Fibroblast of villous mesenchyme (primary cell): ENCODE measurements at regions not wholly inside any gene's neighbourhood (a gene's known extent, or its start where the extent isn't known, plus 50 kb on each side); places are given as distances from the start of the nearest gene placed in this dataset.
"Not testable (repeated sequence)": the region's sequence is repeated elsewhere in the genome, so short reads cannot be mapped to it uniquely, and the experiment has no call there.

ENCODE experiments used
- DNase-seq: peaks from one replicate; pipeline ENCODE4 v3.0.0-alpha.2; 2010; ENCODE audit warnings: low read depth
- H3K4me3 ChIP-seq: 2 replicates; pipeline ENCODE4 v1.5.1; 2011; ENCODE audit warnings: low read depth, mild to moderate bottlenecking, low read length
- TF ChIP-seq, protein P1 (sequence below): IDR thresholded peaks from 2 replicates; pipeline ENCODE4 v1.5.1; 2012; ENCODE audit warnings: low read depth, mild to moderate bottlenecking, low read length; ENCODE audit not compliant: insufficient read depth

DNA sequence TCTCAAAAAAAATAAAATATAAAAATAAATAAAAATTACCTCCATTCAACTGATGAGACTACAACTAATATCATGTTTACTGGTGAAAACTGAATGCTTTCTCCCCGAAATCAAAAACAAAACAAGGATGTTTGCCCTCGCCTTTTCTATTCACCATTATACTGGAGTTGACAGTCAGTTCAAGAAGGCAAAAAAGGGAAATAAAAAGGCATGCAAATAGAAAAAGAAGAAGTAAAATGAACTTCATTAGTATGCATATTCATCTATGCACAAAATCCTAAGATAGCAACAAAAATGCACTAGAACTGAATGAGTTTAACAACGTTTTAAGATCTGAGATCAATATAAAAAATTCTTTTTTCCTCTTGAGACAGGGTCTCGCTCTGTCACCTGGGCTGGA lies 72.7 kb upstream of the FAM174B start:
- no peak for DNase-seq
- no peak overlapping the region for H3K4me3 ChIP-seq
- TF ChIP-seq, protein P1, sequence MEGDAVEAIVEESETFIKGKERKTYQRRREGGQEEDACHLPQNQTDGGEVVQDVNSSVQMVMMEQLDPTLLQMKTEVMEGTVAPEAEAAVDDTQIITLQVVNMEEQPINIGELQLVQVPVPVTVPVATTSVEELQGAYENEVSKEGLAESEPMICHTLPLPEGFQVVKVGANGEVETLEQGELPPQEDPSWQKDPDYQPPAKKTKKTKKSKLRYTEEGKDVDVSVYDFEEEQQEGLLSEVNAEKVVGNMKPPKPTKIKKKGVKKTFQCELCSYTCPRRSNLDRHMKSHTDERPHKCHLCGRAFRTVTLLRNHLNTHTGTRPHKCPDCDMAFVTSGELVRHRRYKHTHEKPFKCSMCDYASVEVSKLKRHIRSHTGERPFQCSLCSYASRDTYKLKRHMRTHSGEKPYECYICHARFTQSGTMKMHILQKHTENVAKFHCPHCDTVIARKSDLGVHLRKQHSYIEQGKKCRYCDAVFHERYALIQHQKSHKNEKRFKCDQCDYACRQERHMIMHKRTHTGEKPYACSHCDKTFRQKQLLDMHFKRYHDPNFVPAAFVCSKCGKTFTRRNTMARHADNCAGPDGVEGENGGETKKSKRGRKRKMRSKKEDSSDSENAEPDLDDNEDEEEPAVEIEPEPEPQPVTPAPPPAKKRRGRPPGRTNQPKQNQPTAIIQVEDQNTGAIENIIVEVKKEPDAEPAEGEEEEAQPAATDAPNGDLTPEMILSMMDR = no peak

DNA sequence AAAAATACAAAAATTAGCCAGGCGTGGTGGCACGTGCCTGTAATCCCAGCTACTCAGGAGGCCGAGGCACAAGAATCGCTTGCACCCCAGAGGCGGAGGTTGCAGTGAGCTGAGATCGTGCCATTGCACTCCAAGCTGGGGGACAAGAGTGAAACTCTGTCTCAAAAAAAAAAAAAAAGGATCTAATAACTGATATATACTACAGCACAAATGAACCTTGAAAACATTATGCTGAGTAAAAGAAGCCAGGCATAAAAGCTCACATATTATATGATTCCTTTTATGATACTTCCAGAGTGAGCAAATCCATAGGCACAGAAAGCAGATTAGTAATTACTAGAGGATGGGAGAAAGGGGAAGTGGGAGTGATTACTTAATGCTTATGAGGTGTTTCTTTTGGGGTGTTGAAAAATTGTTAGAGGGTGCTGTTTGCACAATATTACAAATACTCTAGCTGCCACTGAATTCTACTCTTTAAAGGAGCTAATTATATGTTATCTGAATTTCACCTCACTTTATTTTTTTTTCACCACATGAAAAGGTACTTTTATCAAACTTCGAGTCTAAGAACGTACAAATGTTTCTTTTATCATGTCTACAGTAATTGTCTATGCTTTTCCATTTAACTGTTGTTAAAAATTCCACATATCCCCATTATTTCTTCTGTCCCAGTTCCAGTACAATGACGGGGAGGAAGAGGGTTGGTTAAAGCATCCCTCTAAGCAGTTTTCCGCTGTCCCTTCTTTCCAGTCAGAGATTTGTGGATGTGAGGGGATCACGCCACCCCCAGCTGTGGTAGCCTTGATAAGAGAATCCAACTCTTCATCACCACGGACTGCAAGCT lies 77.7 kb upstream of the FAM174B start:
- no peak for DNase-seq
- peak overlapping the region; percentile 47 for H3K4me3 ChIP-seq
- TF ChIP-seq, protein P1 = no peak

DNA sequence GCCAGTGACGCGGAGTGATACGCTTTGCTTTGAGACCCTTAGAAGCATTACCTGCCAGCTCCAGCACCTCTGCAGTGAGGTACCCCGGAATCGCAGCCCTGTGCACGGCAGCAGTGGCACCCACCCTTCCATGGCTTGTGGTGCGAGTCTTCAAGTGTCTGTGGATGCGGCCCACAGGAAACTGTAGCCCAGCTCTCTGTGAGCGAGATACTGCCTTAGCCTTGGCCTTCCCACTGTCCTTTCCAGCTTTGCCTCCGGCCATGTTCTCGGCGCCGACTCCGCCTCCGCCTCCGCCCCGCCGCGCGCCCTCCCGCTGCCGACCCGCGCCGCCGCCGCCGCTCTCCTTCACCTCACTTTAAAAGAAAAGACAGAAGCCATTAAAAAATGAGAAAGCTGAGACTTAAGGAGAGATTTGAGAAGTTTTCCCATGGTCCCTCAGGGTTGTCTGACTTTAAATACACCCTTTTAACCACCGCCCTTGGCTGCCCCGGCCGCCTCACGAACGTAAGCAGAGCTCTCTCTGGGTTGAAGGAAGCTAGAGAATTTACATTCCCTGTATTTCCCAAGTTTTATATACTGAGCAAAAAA lies 78.5 kb upstream of the FAM174B start:
- TF ChIP-seq, protein P1 = no peak
- peak; percentile 62 for DNase-seq
- H3K4me3 ChIP-seq = peak overlapping the region; percentile 59

GRCh38 chr15:92739246-92739645 lies 83.7 kb upstream of the FAM174B start:
- not testable (repeated sequence) for H3K4me3 ChIP-seq, DNase-seq

- no peak for DNase-seq
- no peak overlapping the region for H3K4me3 ChIP-seq
- TF ChIP-seq, protein P1 = no peak
Measured at GRCh38 chr15:92745845-92746271, 90.3 kb upstream of the FAM174B start.

GRCh38 chr15:92747047-92747446 lies 91.5 kb upstream of the FAM174B start:
- TF ChIP-seq, protein P1 = no peak
- H3K4me3 ChIP-seq = no peak overlapping the region
- DNase-seq = no peak

DNA sequence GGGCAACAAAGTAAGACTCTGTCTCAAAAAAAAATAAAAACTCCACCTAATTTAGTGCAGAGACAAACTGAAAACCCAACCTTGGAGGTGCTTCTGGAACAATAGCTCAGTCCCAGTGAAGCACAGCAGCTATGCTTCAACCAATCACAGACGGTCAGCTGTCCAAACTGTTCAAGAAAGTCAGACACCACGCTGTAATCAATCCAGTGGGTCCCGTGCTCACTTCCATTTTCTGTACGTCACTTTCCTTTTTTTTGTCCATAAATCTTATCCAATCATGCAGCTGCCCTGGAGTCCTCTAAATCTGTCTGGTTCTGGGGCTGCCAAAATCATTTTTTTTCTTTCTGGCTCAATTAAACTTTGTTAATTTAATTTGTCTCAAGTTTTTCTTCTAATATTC lies 93.6 kb upstream of the FAM174B start:
- TF ChIP-seq, protein P1 = no peak
- no peak overlapping the region for H3K4me3 ChIP-seq
- DNase-seq = no peak
